GM10266 (cell line): ENCODE measurements at regions not wholly inside any gene's neighbourhood (a gene's known extent, or its start where the extent isn't known, plus 50 kb on each side); places are given as distances from the start of the nearest gene placed in this dataset.

Experiments used
- DNase-seq: peaks from one replicate; pipeline ENCODE4 v3.0.0; 2012; ENCODE audit errors: extremely low spot score
- TF ChIP-seq, protein P1 (sequence below): IDR thresholded peaks from 2 replicates; pipeline ENCODE4 v1.5.1; 2012; ENCODE audit warnings: mild to moderate bottlenecking, low read depth; ENCODE audit not compliant: control insufficient read depth, insufficient read depth; ENCODE audit errors: missing control alignments

DNA sequence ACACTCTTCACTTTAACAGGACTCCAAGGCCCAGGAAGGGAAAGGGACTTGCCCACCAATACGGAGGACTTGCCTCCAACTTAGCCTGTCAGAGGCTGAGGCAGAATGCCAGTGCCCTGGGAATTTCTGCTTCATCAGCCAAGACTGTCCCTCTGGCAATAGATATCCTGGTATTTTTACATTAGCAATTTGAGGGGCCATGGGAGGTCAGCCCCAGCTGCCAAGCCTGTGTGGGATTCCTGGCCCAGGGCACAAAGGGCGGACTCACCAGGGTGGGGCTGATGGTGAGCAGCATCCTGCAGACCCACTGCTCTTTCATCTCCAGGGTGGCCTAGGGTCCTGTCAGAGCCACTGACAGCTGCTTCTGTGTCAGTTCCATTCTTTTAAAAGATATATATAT is 78.3 kb upstream of the CIBAR2 start:
- no peak for DNase-seq
- TF ChIP-seq, protein P1, sequence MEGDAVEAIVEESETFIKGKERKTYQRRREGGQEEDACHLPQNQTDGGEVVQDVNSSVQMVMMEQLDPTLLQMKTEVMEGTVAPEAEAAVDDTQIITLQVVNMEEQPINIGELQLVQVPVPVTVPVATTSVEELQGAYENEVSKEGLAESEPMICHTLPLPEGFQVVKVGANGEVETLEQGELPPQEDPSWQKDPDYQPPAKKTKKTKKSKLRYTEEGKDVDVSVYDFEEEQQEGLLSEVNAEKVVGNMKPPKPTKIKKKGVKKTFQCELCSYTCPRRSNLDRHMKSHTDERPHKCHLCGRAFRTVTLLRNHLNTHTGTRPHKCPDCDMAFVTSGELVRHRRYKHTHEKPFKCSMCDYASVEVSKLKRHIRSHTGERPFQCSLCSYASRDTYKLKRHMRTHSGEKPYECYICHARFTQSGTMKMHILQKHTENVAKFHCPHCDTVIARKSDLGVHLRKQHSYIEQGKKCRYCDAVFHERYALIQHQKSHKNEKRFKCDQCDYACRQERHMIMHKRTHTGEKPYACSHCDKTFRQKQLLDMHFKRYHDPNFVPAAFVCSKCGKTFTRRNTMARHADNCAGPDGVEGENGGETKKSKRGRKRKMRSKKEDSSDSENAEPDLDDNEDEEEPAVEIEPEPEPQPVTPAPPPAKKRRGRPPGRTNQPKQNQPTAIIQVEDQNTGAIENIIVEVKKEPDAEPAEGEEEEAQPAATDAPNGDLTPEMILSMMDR: no peak

GRCh38 chr16:85191341-85191965 is 79.2 kb upstream of the CIBAR2 start:
- no peak for DNase-seq
- TF ChIP-seq, protein P1: no peak

GRCh38 chr16:85192238-85193114 is 80.2 kb upstream of the CIBAR2 start:
- TF ChIP-seq, protein P1: no peak
- DNase-seq: no peak

DNA sequence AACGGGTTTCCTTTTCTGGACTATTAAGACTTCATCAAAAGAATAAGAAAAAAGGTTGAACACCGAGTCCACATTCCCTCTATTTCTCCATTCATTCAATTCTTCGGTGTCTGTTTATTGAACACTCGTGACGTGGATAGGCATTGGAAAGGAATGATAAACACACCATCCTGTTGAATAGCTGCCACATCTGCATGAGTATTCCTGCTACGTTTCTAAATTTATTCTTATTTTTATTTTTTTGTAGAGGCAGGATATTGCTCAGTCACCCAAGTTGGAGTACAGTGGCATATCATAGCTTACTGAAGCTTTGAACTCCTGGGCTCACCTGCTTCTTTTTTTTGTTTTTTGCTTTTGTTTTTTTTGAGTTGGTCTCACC is 80.8 kb upstream of the CIBAR2 start:
- no peak for DNase-seq
- TF ChIP-seq, protein P1: no peak

DNA sequence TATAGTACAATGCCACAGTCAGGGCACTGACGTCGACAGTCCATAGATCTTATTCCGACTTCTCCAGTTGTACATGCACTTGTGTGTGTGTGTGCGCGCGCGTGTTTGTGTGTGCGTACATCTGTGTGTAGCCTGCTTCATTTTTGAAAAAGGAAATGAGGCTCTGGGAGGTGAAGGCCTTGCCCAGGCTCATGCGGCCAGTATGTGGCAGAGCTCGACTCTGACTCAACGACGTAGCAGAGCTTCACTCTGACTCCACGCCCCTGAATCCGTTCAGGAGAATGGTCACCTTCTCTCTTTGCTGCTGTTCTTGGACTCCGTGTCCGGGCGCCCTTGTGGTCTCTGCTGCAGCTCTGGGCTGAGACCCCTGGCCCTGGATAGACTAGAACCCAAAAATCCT is 81.6 kb upstream of the CIBAR2 start:
- DNase-seq: no peak
- TF ChIP-seq, protein P1: no peak

GRCh38 chr16:85194307-85195270 is 82.3 kb upstream of the CIBAR2 start:
- TF ChIP-seq, protein P1: no peak
- no peak for DNase-seq
